ENCODE measurements at regions not wholly inside any gene's neighbourhood (a gene's known extent, or its start where the extent isn't known, plus 50 kb on each side); places are given as distances from the start of the nearest gene placed in this dataset.

DNA sequence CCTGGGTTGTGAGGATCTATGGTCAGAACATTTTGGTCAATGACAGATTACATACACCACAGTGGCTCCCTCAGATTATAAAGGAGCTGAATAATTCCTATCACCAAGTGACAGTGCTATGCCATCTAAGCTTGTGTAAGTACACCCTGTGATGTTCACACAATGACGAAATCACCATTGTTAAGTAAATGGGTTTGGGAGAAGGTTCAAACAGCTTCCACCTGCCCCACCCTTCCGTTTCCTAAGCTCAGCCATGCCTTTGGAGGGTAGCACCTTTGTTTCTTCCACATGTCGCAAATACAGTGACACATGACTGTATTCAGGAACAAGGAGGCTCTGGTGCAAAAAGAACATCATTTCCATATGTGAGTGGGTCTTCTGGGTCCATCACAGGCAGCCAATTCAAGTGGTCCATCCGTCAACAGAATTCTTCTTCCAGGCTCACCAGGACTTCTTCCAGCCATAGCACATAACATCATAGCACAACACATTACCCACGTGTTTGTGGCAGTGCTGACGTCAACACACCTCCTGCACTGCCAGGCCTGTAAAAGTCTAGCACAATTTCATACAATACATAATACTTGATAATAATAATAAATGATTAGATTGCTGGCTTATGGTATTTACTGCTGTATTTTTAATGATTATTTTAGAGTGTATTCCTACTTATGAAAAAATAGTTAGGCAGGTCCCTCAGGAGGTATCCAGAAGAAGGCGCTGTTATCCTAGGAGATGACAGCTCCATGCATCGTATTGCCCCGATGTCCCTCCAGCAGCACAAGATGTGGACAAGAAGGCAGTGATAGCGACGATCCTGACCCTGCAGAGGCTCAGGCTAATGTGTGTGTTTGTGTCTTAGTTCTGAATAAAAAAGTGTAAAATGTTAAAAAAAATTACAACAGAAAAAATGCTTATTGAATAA is 264.8 kb downstream of the ANAPC1 start:
- H3K27me3 ChIP-seq: no peaks in the 10 kb centered on the region
- no peaks in the 10 kb centered on the region for H3K79me2 ChIP-seq
- H3K9me3 ChIP-seq (ENCODE audit: low read depth): no peaks in the 10 kb centered on the region
- H2AFZ ChIP-seq: no peak overlapping the region
- H3K4me1 ChIP-seq (ENCODE audit: insufficient read depth): peaks cover 11% of the 10 kb centered on the region
- no peak overlapping the region for H3K4me2 ChIP-seq
- no peaks in the 10 kb centered on the region for H4K20me1 ChIP-seq (ENCODE audit: insufficient read depth, poor library complexity, severe bottlenecking)
- H3K9me2 ChIP-seq (replicated peaks; ENCODE audit: insufficient read depth): no peaks in the 10 kb centered on the region
- no peak overlapping the region for H3K27ac ChIP-seq
- TF ChIP-seq EZH2phosphoT487 (IDR thresholded peaks at IDR 0.05; ENCODE audit: low read depth, severe bottlenecking, unreplicated experiment) (no peak), EZH2 (IDR thresholded peaks at IDR 0.05; ENCODE audit: borderline replicate concordance) (no peak)
- TF ChIP-seq, protein P1, sequence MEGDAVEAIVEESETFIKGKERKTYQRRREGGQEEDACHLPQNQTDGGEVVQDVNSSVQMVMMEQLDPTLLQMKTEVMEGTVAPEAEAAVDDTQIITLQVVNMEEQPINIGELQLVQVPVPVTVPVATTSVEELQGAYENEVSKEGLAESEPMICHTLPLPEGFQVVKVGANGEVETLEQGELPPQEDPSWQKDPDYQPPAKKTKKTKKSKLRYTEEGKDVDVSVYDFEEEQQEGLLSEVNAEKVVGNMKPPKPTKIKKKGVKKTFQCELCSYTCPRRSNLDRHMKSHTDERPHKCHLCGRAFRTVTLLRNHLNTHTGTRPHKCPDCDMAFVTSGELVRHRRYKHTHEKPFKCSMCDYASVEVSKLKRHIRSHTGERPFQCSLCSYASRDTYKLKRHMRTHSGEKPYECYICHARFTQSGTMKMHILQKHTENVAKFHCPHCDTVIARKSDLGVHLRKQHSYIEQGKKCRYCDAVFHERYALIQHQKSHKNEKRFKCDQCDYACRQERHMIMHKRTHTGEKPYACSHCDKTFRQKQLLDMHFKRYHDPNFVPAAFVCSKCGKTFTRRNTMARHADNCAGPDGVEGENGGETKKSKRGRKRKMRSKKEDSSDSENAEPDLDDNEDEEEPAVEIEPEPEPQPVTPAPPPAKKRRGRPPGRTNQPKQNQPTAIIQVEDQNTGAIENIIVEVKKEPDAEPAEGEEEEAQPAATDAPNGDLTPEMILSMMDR (IDR thresholded peaks at IDR 0.05; ENCODE audit: poor library complexity): peak; percentile 15
- no peaks in the 10 kb centered on the region for H3K36me3 ChIP-seq (replicated peaks; ENCODE audit: insufficient read depth, low read depth)
- no peak for DNase-seq (ENCODE audit: low spot score)
- no peak overlapping the region for H3K4me3 ChIP-seq
- 87% methylated on average over 11 of the region's 11 CpGs for WGBS (ENCODE audit: low lambda C conversion rate, missing lambda C conversion rate)

DNA sequence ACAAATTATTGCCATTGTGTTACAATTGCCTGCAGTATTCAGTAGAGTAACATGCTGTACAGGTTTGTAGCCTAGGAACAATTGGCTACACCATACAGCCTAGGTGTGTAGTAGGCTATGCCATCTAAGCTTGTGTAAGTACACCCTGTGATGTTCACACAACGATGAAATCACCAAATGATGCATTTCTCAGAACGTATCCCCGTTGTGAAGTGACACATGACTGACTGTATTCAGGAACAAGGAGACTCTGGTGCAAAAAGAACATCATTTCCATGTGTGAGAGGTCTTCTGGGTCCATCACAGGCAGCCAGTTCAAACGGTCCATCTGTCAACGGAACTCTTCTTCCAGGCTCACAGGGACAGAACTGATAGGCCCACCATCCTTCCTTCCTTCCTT is 263.7 kb downstream of the ANAPC1 start:
- Histone ChIP-seq H3K79me2 (no peaks in the 10 kb centered on the region), H3K4me3 (no peak overlapping the region), H3K27me3 (no peaks in the 10 kb centered on the region), H3K9me3 (ENCODE audit: low read depth) (no peaks in the 10 kb centered on the region), H2AFZ (no peak overlapping the region), H3K4me2 (no peak overlapping the region), H3K9me2 (replicated peaks; ENCODE audit: insufficient read depth) (no peaks in the 10 kb centered on the region), H3K4me1 (ENCODE audit: insufficient read depth) (peaks cover 11% of the 10 kb centered on the region), H3K36me3 (replicated peaks; ENCODE audit: insufficient read depth, low read depth) (no peaks in the 10 kb centered on the region), H4K20me1 (ENCODE audit: insufficient read depth, poor library complexity, severe bottlenecking) (no peaks in the 10 kb centered on the region), H3K27ac (no peak overlapping the region)
- DNase-seq (ENCODE audit: low spot score): no peak
- no peak for TF ChIP-seq EZH2phosphoT487 (IDR thresholded peaks at IDR 0.05; ENCODE audit: low read depth, severe bottlenecking, unreplicated experiment)
- TF ChIP-seq, protein P1 (IDR thresholded peaks at IDR 0.05; ENCODE audit: poor library complexity): no peak
- TF ChIP-seq EZH2 (IDR thresholded peaks at IDR 0.05; ENCODE audit: borderline replicate concordance): no peak
- WGBS (ENCODE audit: low lambda C conversion rate, missing lambda C conversion rate): 95% methylated on average over 5 of the region's 5 CpGs

DNA sequence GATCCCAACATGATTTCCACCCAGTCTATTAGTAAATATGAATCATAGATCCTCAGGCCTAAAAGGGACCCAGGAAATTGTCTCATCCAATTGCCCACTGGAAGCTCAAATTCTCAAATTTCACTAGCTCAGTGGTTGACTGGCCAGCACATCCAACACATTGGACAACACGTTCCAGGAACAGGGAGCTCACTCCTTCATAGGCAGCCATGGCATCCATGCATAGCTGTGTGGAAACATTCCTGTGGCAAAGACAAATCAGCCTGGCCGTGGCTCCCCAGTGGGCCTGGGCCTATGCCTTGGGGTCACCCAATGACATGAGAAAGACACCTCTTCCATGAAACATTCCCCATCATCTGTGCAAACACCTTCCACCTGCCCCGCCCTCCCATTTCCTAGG is 261.1 kb downstream of the ANAPC1 start:
- no peak for DNase-seq (ENCODE audit: low spot score)
- Histone ChIP-seq H3K9me3 (ENCODE audit: low read depth) (no peaks in the 10 kb centered on the region), H3K27ac (no peak overlapping the region), H3K4me2 (no peak overlapping the region), H4K20me1 (ENCODE audit: insufficient read depth, poor library complexity, severe bottlenecking) (no peaks in the 10 kb centered on the region), H3K27me3 (no peaks in the 10 kb centered on the region), H2AFZ (no peak overlapping the region), H3K9me2 (replicated peaks; ENCODE audit: insufficient read depth) (no peaks in the 10 kb centered on the region), H3K4me1 (ENCODE audit: insufficient read depth) (peaks cover 6% of the 10 kb centered on the region), H3K79me2 (no peaks in the 10 kb centered on the region), H3K36me3 (replicated peaks; ENCODE audit: insufficient read depth, low read depth) (no peaks in the 10 kb centered on the region), H3K4me3 (no peak overlapping the region)
- TF ChIP-seq, protein P1 (IDR thresholded peaks at IDR 0.05; ENCODE audit: poor library complexity): no peak
- no peak for TF ChIP-seq EZH2 (IDR thresholded peaks at IDR 0.05; ENCODE audit: borderline replicate concordance)
- TF ChIP-seq EZH2phosphoT487 (IDR thresholded peaks at IDR 0.05; ENCODE audit: low read depth, severe bottlenecking, unreplicated experiment): no peak
- WGBS (ENCODE audit: low lambda C conversion rate, missing lambda C conversion rate): 92% methylated on average over 3 of the region's 3 CpGs
